Uterus (tissue), 3 donors: ENCODE measurements at regions not wholly inside any gene's neighbourhood (a gene's known extent, or its start where the extent isn't known, plus 50 kb on each side); places are given as distances from the start of the nearest gene placed in this dataset.

ENCODE experiments used
- DNase-seq, 2 donors: peaks; one replicate each; pipeline ENCODE4 v3.0.0-alpha.2; 2019 to 2020
- H3K27ac ChIP-seq, 2 donors: fragments of 200-600 bp; sonication (generic); 1 replicate in 1 of 2; 2 replicates in 1 of 2; pipeline ENCODE4 v1.5.1; 2016 to 2018
- H3K27me3 ChIP-seq, 2 donors: fragments of 200-600 bp; sonication (generic); one replicate each; pipeline ENCODE4 v1.5.1; 2018 to 2019; ENCODE audit warnings: control low read depth in 1 of 2
- H3K36me3 ChIP-seq, 2 donors: fragments of 200-600 bp; sonication (generic); one replicate each; pipeline ENCODE4 v1.5.1; 2019; ENCODE audit warnings: control low read depth in 1 of 2
- H3K4me1 ChIP-seq, 2 donors: fragments of 200-600 bp; sonication (generic); one replicate each; pipeline ENCODE4 v1.5.1; 2018 to 2019; ENCODE audit warnings: control low read depth in 1 of 2
- H3K4me3 ChIP-seq, 2 donors: fragments of 200-600 bp; sonication (generic); 1 replicate in 1 of 2; 2 replicates in 1 of 2; pipeline ENCODE4 v1.5.1; 2018 to 2019; ENCODE audit warnings: mild to moderate bottlenecking in 1 of 2
- H3K9me3 ChIP-seq, 2 donors: fragments of 200-600 bp; sonication (generic); one replicate each; pipeline ENCODE4 v1.5.1; 2019; ENCODE audit warnings: control low read depth in 1 of 2
- CTCF ChIP-seq, 4 experiments: fragments of 200-600 bp in 2 of 4; fragments of 450-650 bp in 2 of 4; sonication (generic) in 2 of 4; IDR thresholded peaks; one replicate each; pipeline ENCODE4 v1.5.1; 2016 to 2019; ENCODE audit warnings: antibody characterized with exemption in 4 of 4, mild to moderate bottlenecking in 2 of 4, moderate library complexity in 1 of 4
- POLR2A ChIP-seq, 2 donors: fragments of 450-650 bp; IDR thresholded peaks; one replicate each; pipeline ENCODE4 v1.6.1; 2016; ENCODE audit warnings: antibody characterized with exemption in 2 of 2, mild to moderate bottlenecking in 1 of 2, moderate library complexity in 1 of 2
- intact Hi-C: fragments of 100-400 bp; cut with DNase I; formaldehyde crosslinking; loops from one replicate; pipeline ENCODE4 v1.15.1; 2023; ENCODE audit warnings: low total_unique reads
- donor health status: DM: yes; HTN: yes; CAD: no.

- Histone ChIP-seq H3K27ac (no peak overlapping the region), H3K36me3 (no peaks in the 10 kb centered on the region), H3K4me3 (no peak overlapping the region), H3K27me3 (no peaks in the 10 kb centered on the region), H3K9me3 (no peaks in the 10 kb centered on the region), H3K4me1 (no peaks in the 10 kb centered on the region)
- intact Hi-C loops = no loop called here
- DNase-seq = no peak
- no peak for TF ChIP-seq POLR2A (IDR thresholded peaks at IDR 0.05)
- no peak for TF ChIP-seq CTCF (IDR thresholded peaks at IDR 0.05)
Measured at GRCh38 chr5:167889276-167889675, 402.2 kb upstream of the WWC1 start.

GRCh38 chr5:167892352-167893115 is 398.9 kb upstream of the WWC1 start:
- intact Hi-C loops = no loop called here
- H3K27ac ChIP-seq = no peak overlapping the region
- H3K36me3 ChIP-seq = no peaks in the 10 kb centered on the region
- H3K9me3 ChIP-seq = no peaks in the 10 kb centered on the region
- no peaks in the 10 kb centered on the region for H3K4me1 ChIP-seq
- H3K4me3 ChIP-seq = no peak overlapping the region
- no peaks in the 10 kb centered on the region for H3K27me3 ChIP-seq
- no peak for DNase-seq
- TF ChIP-seq POLR2A (IDR thresholded peaks at IDR 0.05) = no peak

GRCh38 chr5:167893271-167893670 is 398.2 kb upstream of the WWC1 start:
- no peaks in the 10 kb centered on the region for H3K9me3 ChIP-seq
- intact Hi-C loops = no loop called here
- H3K36me3 ChIP-seq = no peaks in the 10 kb centered on the region
- DNase-seq = no peak
- TF ChIP-seq POLR2A (IDR thresholded peaks at IDR 0.05) (no peak), CTCF (IDR thresholded peaks at IDR 0.05) (no peak)
- H3K4me1 ChIP-seq = no peaks in the 10 kb centered on the region
- H3K27ac ChIP-seq = no peak overlapping the region
- H3K4me3 ChIP-seq = no peak overlapping the region
- H3K27me3 ChIP-seq = no peaks in the 10 kb centered on the region

- Histone ChIP-seq H3K4me3 (no peak overlapping the region), H3K4me1 (no peaks in the 10 kb centered on the region), H3K9me3 (no peaks in the 10 kb centered on the region), H3K27ac (no peak overlapping the region), H3K27me3 (no peaks in the 10 kb centered on the region), H3K36me3 (no peaks in the 10 kb centered on the region)
- DNase-seq = no peak
- TF ChIP-seq POLR2A (IDR thresholded peaks at IDR 0.05) (no peak), CTCF (IDR thresholded peaks at IDR 0.05) (no peak)
- intact Hi-C loops = no loop called here
Measured at GRCh38 chr5:167894631-167895472, 396.6 kb upstream of the WWC1 start.

- Histone ChIP-seq H3K27ac (no peak overlapping the region), H3K9me3 (no peaks in the 10 kb centered on the region), H3K4me3 (no peak overlapping the region), H3K27me3 (no peaks in the 10 kb centered on the region), H3K36me3 (no peaks in the 10 kb centered on the region), H3K4me1 (no peaks in the 10 kb centered on the region)
- DNase-seq = no peak
- intact Hi-C loops = no loop called here
- no peak for TF ChIP-seq CTCF (IDR thresholded peaks at IDR 0.05)
- no peak for TF ChIP-seq POLR2A (IDR thresholded peaks at IDR 0.05)
Measured at GRCh38 chr5:167895899-167896659, 395.4 kb upstream of the WWC1 start.
